GM23338 (cell line): ENCODE measurements at regions not wholly inside any gene's neighbourhood (a gene's known extent, or its start where the extent isn't known, plus 50 kb on each side); places are given as distances from the start of the nearest gene placed in this dataset.

ENCODE experiments used
- ATAC-seq: fragments of 200-7000 bp; cut with Tn5 transposase; 3 replicates; pipeline ENCODE4 v1.9.1; 2020
- DNase-seq: peaks from one replicate; pipeline ENCODE4 v3.0.0-alpha.2; 2015; ENCODE audit warnings: low spot score
- H2AFZ ChIP-seq: fragments of 200-600 bp; sonication (generic); 2 replicates; pipeline ENCODE4 v1.8.0; 2016; ENCODE audit warnings: antibody characterized with exemption, mild to moderate bottlenecking, moderate library complexity
- H3F3A ChIP-seq: fragments of 200-600 bp; sonication (generic); replicated peaks from 2 replicates; pipeline ENCODE4 v1.8.0; 2017; ENCODE audit warnings: antibody characterized with exemption, mixed run types, low read depth
- H3K27ac ChIP-seq: fragments of 200-600 bp; sonication (generic); 2 replicates; pipeline ENCODE4 v1.6.1; 2016; ENCODE audit warnings: low read depth
- H3K27me3 ChIP-seq: fragments of 200-600 bp; sonication (generic); 2 replicates; pipeline ENCODE4 v1.8.0; 2016; ENCODE audit warnings: mild to moderate bottlenecking, mixed run types, moderate library complexity; ENCODE audit not compliant: insufficient read depth
- H3K36me3 ChIP-seq: fragments of 200-600 bp; sonication (generic); 2 replicates; pipeline ENCODE4 v1.8.0; 2016; ENCODE audit warnings: mild to moderate bottlenecking; ENCODE audit not compliant: insufficient read depth
- H3K4me1 ChIP-seq: fragments of 200-600 bp; sonication (generic); 2 replicates; pipeline ENCODE4 v1.8.0; 2016; ENCODE audit warnings: mild to moderate bottlenecking, moderate library complexity; ENCODE audit not compliant: insufficient read depth
- H3K4me2 ChIP-seq: fragments of 200-600 bp; sonication (generic); 2 replicates; pipeline ENCODE4 v1.7.1; 2017; ENCODE audit warnings: mixed run types
- H3K4me3 ChIP-seq: fragments of 200-600 bp; sonication (generic); 2 replicates; pipeline ENCODE4 v1.6.1; 2016; ENCODE audit warnings: mixed run types
- H3K79me2 ChIP-seq: fragments of 200-600 bp; sonication (generic); replicated peaks from 2 replicates; pipeline ENCODE4 v1.8.0; 2017; ENCODE audit warnings: mild to moderate bottlenecking; ENCODE audit not compliant: insufficient read depth
- H3K9me2 ChIP-seq: fragments of 200-600 bp; sonication (generic); 2 replicates; pipeline ENCODE4 v1.8.0; 2017; ENCODE audit not compliant: insufficient read depth
- H4K20me1 ChIP-seq: fragments of 200-600 bp; sonication (generic); replicated peaks from 2 replicates; pipeline ENCODE4 v1.8.0; 2017; ENCODE audit warnings: mild to moderate bottlenecking; ENCODE audit not compliant: insufficient read depth
- H3K27ac Mint-ChIP-seq: 2 replicates; pipeline ENCODE4 v1.8.0; 2020; ENCODE audit warnings: inconsistent platforms, mild to moderate bottlenecking, moderate library complexity, mixed read lengths
- H3K27me3 Mint-ChIP-seq: 3 replicates; pipeline ENCODE4 v1.8.0; 2022; ENCODE audit warnings: low read depth, mild to moderate bottlenecking, moderate library complexity, mixed read lengths, inconsistent platforms; ENCODE audit not compliant: insufficient read depth, poor library complexity
- H3K36me3 Mint-ChIP-seq: 3 replicates; pipeline ENCODE4 v1.8.0; 2021; ENCODE audit warnings: low read depth, mild to moderate bottlenecking, inconsistent platforms, moderate library complexity, mixed read lengths
- H3K4me1 Mint-ChIP-seq: 3 replicates; pipeline ENCODE4 v1.8.0; 2020; ENCODE audit warnings: mild to moderate bottlenecking, inconsistent platforms, mixed read lengths
- H3K4me3 Mint-ChIP-seq: 3 replicates; pipeline ENCODE4 v1.8.0; 2021; ENCODE audit warnings: moderate library complexity, mild to moderate bottlenecking, inconsistent platforms, mixed read lengths
- H3K9me3 Mint-ChIP-seq: 3 replicates; pipeline ENCODE4 v1.8.0; 2020; ENCODE audit warnings: moderate library complexity, mild to moderate bottlenecking, inconsistent platforms, mixed read lengths
- CREB1 ChIP-seq: fragments of 250-450 bp; sonication (Bioruptor Pico); IDR thresholded peaks from 2 replicates; pipeline ENCODE4 v1.5.0; 2020; ENCODE audit warnings: low read depth, mild to moderate bottlenecking, moderate library complexity
- EZH2phosphoT487 ChIP-seq: fragments of 200-600 bp; sonication (generic); IDR thresholded peaks from one replicate; pipeline ENCODE4 v1.8.1; 2018; ENCODE audit warnings: antibody characterized with exemption; ENCODE audit not compliant: unreplicated experiment
- JUNB ChIP-seq: IDR thresholded peaks from one replicate; pipeline ENCODE4 v1.6.1; 2016; ENCODE audit warnings: antibody characterized with exemption; ENCODE audit not compliant: unreplicated experiment
- NANOG ChIP-seq: IDR thresholded peaks from 2 replicates; pipeline ENCODE4 v1.6.1; 2016; ENCODE audit warnings: antibody characterized with exemption, borderline replicate concordance
- STAT1 ChIP-seq: IDR thresholded peaks from one replicate; pipeline ENCODE4 v1.6.1; 2016; ENCODE audit warnings: antibody characterized with exemption; ENCODE audit not compliant: unreplicated experiment
- ZNF114 ChIP-seq: fragments of 250-450 bp; sonication (Bioruptor Pico); IDR thresholded peaks from 2 replicates; pipeline ENCODE4 v1.5.0; 2020; ENCODE audit warnings: mild to moderate bottlenecking, moderate library complexity
- ZNF331 ChIP-seq: fragments of 250-450 bp; sonication (Bioruptor Pico); IDR thresholded peaks from 2 replicates; pipeline ENCODE4 v1.5.0; 2020; ENCODE audit warnings: low read depth, mild to moderate bottlenecking, moderate library complexity
- TF ChIP-seq, protein P1 (sequence below): IDR thresholded peaks from one replicate; pipeline ENCODE4 v1.6.1; 2018; ENCODE audit warnings: antibody characterized with exemption; ENCODE audit not compliant: unreplicated experiment
- TF ChIP-seq, protein P2 (sequence below), 2 experiments: fragments of 200-600 bp in 1 of 2; sonication (generic) in 1 of 2; conservative IDR thresholded peaks; 2 replicates each; pipeline versions ENCODE4 v1.5.1 to v1.6.1; 2016 to 2017; ENCODE audit warnings: antibody characterized with exemption in 2 of 2, low read depth in 2 of 2, mild to moderate bottlenecking in 2 of 2, moderate library complexity in 1 of 2
- TF ChIP-seq, protein P3 (sequence below): IDR thresholded peaks from 2 replicates; pipeline ENCODE4 v1.6.1; 2016; ENCODE audit warnings: antibody characterized with exemption

DNA sequence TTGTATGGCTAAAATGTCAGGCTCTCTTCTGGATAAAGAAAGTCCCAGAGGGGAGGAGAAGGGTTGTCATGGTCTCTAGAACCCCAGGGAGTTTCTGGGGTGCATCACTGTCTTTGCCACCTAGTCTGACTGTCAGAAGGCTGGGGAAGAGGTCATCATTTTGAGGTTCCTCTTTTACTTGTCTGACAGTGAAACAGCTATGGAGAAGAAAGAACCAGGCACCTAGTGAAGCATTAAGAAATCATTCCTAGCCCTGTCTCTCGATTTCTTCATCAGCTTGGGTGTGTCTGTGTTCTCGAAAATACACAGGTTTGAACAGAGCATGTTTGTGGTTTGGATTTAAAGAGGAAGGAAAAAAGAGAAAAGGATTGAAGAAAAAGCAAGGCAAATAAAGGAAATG is 158.7 kb upstream of the LRIG3 start:
- peaks cover under 1% of the 10 kb centered on the region; the same call in 1 of the 2 replicates for H3K4me1 ChIP-seq
- peaks cover 2% of the 10 kb centered on the region for H3K27me3 Mint-ChIP-seq
- H3K27ac Mint-ChIP-seq = no peak overlapping the region
- no peak overlapping the region for H3K4me3 ChIP-seq
- no peak overlapping the region for H3K27ac ChIP-seq
- no peaks in the 10 kb centered on the region for H3K9me3 Mint-ChIP-seq
- no peaks in the 10 kb centered on the region for H3K36me3 Mint-ChIP-seq
- no peak for ATAC-seq
- H3K4me2 ChIP-seq = no peak overlapping the region
- no peaks in the 10 kb centered on the region for H3K36me3 ChIP-seq
- no peaks in the 10 kb centered on the region for H3K9me2 ChIP-seq
- H3K4me3 Mint-ChIP-seq = no peak overlapping the region
- no peaks in the 10 kb centered on the region for H3F3A ChIP-seq
- no peaks in the 10 kb centered on the region for H3K27me3 ChIP-seq
- H3K79me2 ChIP-seq = no peaks in the 10 kb centered on the region
- H2AFZ ChIP-seq = peak overlapping the region; percentile 49; the same call in 1 of the 2 replicates
- TF ChIP-seq JUNB (no peak), NANOG (no peak), EZH2phosphoT487 (no peak), CREB1 (CRISPR knock-in tag) (no peak)
- TF ChIP-seq, protein P1, sequence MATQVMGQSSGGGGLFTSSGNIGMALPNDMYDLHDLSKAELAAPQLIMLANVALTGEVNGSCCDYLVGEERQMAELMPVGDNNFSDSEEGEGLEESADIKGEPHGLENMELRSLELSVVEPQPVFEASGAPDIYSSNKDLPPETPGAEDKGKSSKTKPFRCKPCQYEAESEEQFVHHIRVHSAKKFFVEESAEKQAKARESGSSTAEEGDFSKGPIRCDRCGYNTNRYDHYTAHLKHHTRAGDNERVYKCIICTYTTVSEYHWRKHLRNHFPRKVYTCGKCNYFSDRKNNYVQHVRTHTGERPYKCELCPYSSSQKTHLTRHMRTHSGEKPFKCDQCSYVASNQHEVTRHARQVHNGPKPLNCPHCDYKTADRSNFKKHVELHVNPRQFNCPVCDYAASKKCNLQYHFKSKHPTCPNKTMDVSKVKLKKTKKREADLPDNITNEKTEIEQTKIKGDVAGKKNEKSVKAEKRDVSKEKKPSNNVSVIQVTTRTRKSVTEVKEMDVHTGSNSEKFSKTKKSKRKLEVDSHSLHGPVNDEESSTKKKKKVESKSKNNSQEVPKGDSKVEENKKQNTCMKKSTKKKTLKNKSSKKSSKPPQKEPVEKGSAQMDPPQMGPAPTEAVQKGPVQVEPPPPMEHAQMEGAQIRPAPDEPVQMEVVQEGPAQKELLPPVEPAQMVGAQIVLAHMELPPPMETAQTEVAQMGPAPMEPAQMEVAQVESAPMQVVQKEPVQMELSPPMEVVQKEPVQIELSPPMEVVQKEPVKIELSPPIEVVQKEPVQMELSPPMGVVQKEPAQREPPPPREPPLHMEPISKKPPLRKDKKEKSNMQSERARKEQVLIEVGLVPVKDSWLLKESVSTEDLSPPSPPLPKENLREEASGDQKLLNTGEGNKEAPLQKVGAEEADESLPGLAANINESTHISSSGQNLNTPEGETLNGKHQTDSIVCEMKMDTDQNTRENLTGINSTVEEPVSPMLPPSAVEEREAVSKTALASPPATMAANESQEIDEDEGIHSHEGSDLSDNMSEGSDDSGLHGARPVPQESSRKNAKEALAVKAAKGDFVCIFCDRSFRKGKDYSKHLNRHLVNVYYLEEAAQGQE = no peak
- TF ChIP-seq, protein P2, sequence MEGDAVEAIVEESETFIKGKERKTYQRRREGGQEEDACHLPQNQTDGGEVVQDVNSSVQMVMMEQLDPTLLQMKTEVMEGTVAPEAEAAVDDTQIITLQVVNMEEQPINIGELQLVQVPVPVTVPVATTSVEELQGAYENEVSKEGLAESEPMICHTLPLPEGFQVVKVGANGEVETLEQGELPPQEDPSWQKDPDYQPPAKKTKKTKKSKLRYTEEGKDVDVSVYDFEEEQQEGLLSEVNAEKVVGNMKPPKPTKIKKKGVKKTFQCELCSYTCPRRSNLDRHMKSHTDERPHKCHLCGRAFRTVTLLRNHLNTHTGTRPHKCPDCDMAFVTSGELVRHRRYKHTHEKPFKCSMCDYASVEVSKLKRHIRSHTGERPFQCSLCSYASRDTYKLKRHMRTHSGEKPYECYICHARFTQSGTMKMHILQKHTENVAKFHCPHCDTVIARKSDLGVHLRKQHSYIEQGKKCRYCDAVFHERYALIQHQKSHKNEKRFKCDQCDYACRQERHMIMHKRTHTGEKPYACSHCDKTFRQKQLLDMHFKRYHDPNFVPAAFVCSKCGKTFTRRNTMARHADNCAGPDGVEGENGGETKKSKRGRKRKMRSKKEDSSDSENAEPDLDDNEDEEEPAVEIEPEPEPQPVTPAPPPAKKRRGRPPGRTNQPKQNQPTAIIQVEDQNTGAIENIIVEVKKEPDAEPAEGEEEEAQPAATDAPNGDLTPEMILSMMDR (conservative IDR thresholded peaks at IDR 0.05; ENCODE audit: low read depth in 2 of 2) = no peak
- TF ChIP-seq, protein P3, sequence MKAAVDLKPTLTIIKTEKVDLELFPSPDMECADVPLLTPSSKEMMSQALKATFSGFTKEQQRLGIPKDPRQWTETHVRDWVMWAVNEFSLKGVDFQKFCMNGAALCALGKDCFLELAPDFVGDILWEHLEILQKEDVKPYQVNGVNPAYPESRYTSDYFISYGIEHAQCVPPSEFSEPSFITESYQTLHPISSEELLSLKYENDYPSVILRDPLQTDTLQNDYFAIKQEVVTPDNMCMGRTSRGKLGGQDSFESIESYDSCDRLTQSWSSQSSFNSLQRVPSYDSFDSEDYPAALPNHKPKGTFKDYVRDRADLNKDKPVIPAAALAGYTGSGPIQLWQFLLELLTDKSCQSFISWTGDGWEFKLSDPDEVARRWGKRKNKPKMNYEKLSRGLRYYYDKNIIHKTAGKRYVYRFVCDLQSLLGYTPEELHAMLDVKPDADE = no peak
- peaks cover 4% of the 10 kb centered on the region for H3K4me1 Mint-ChIP-seq
- no peak for DNase-seq
- H4K20me1 ChIP-seq = no peaks in the 10 kb centered on the region

DNA sequence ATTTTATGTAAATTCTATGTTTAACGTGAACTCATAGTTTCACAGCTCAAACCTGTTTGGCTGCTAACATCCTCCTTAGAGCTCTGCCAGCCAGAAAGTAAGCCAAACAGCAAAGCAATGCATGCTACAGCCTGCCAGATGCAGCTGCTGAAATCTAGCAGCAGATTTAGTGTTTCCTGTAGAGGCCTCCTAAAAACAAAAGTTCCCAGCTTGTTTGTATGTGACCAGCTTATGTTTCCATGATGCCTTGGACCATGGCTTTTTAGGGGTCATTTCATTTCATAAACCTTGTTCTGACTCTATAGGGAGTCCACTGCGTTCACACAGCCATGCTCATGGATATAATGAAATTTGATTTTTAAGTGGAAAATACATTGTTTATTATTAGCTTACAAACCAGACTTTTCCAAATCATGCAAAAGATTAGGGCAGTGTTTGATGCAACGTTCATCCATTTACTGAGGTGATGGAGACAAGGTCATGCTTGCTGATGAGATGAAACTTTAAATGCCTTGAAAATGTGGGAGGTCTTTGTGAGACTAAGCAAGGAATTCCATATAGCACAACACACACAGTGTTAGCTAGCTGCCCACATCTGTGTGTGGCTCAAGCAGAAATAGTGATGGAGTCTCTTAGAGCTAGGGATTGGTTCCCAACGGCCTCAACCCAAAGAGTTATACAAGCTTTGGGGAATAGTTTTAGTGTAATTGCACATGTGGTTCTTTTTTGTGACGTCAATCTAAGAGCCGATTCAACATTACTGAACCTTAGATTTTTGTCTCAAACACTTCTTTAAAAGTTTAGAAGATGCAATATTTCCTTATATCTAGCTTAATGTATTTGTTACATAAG is 157.5 kb upstream of the LRIG3 start:
- no peaks in the 10 kb centered on the region for H3F3A ChIP-seq
- Mint-ChIP-seq H3K9me3 (no peaks in the 10 kb centered on the region), H3K4me3 (no peak overlapping the region), H3K36me3 (no peaks in the 10 kb centered on the region), H3K27me3 (peaks cover 2% of the 10 kb centered on the region), H3K4me1 (no peaks in the 10 kb centered on the region), H3K27ac (no peak overlapping the region)
- no peaks in the 10 kb centered on the region for H3K4me1 ChIP-seq
- no peaks in the 10 kb centered on the region for H3K79me2 ChIP-seq
- no peak overlapping the region for H2AFZ ChIP-seq
- no peak for DNase-seq
- no peak overlapping the region for H3K4me2 ChIP-seq
- H4K20me1 ChIP-seq = no peaks in the 10 kb centered on the region
- no peaks in the 10 kb centered on the region for H3K27me3 ChIP-seq
- ATAC-seq = no peak
- no peak overlapping the region for H3K4me3 ChIP-seq
- no peaks in the 10 kb centered on the region for H3K36me3 ChIP-seq
- no peak overlapping the region for H3K27ac ChIP-seq
- no peaks in the 10 kb centered on the region for H3K9me2 ChIP-seq
- no peak for TF ChIP-seq ZNF114
- TF ChIP-seq JUNB = no peak
- TF ChIP-seq NANOG = no peak
- no peak for TF ChIP-seq STAT1
- TF ChIP-seq, protein P3 = no peak
- no peak for TF ChIP-seq ZNF331 (CRISPR knock-in tag)
- TF ChIP-seq EZH2phosphoT487 = no peak
- TF ChIP-seq, protein P2 (conservative IDR thresholded peaks at IDR 0.05; ENCODE audit: low read depth in 2 of 2) = no peak
- no peak for TF ChIP-seq CREB1 (CRISPR knock-in tag)
